Peyer's patch (tissue), 4 donors: ENCODE measurements at regions not wholly inside any gene's neighbourhood (a gene's known extent, or its start where the extent isn't known, plus 50 kb on each side); places are given as distances from the start of the nearest gene placed in this dataset.

Experiments used
- DNase-seq, 3 donors: peaks; one replicate each; pipeline ENCODE4 v3.0.0-alpha.2; 2017 to 2019
- H3K27ac ChIP-seq, 4 donors: fragments of 200-600 bp; sonication (generic); one replicate each; pipeline ENCODE4 v1.5.1; 2016 to 2019
- H3K27me3 ChIP-seq, 2 donors: fragments of 200-600 bp; sonication (generic); one replicate each; pipeline ENCODE4 v1.5.1; 2019
- H3K36me3 ChIP-seq, 3 donors: fragments of 200-600 bp; sonication (generic); one replicate each; pipeline ENCODE4 v1.5.1; 2016 to 2019
- H3K4me1 ChIP-seq, 4 donors: fragments of 200-600 bp; sonication (generic); one replicate each; pipeline ENCODE4 v1.5.1; 2016 to 2019
- H3K4me3 ChIP-seq, 4 donors: fragments of 200-600 bp; sonication (generic); 1 replicate in 3 of 4; 2 replicates in 1 of 4; pipeline ENCODE4 v1.5.1; 2016 to 2019; ENCODE audit warnings: mild to moderate bottlenecking in 1 of 4
- H3K9me3 ChIP-seq, 4 donors: fragments of 200-600 bp; sonication (generic); one replicate each; pipeline ENCODE4 v1.5.1; 2016 to 2019; ENCODE audit warnings: mild to moderate bottlenecking in 1 of 4
- POLR2A ChIP-seq, 2 donors: fragments of 450-650 bp; IDR thresholded peaks; one replicate each; pipeline ENCODE4 v1.5.1; 2017; ENCODE audit warnings: antibody characterized with exemption in 2 of 2, mild to moderate bottlenecking in 2 of 2, moderate library complexity in 2 of 2
- TF ChIP-seq, protein P1 (sequence below), 6 experiments: fragments of 450-650 bp in 4 of 6; fragments of 200-600 bp in 2 of 6; sonication (generic) in 1 of 6; IDR thresholded peaks; one replicate each; pipeline ENCODE4 v1.5.1; 2017 to 2019; ENCODE audit warnings: antibody characterized with exemption in 6 of 6, mild to moderate bottlenecking in 3 of 6, moderate library complexity in 1 of 6

DNA sequence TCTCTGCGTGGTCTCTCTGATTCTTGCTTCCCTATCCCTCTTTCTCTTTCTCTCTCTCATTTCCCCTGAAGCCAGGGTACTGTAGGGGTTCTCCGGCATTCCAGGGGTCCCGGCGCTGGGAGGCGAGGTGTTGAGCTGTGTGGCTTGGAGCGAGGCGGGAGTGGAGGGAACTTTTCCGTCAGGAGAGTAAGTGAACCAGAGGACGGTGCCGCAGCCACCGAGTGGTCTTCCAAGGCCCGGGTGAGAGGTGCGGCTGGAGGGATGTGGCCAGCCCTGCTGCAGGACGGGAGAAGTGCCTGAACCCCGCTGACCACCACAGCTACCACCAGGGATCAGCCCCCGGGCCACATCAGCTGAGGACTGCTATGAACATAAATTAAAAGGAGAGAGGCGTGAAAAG lies 68.2 kb upstream of the FAM181A start:
- Histone ChIP-seq H3K4me1 (no peaks in the 10 kb centered on the region), H3K27ac (no peak overlapping the region), H3K27me3 (no peaks in the 10 kb centered on the region), H3K9me3 (no peaks in the 10 kb centered on the region), H3K4me3 (no peak overlapping the region), H3K36me3 (no peaks in the 10 kb centered on the region)
- DNase-seq = no peak
- TF ChIP-seq, protein P1, sequence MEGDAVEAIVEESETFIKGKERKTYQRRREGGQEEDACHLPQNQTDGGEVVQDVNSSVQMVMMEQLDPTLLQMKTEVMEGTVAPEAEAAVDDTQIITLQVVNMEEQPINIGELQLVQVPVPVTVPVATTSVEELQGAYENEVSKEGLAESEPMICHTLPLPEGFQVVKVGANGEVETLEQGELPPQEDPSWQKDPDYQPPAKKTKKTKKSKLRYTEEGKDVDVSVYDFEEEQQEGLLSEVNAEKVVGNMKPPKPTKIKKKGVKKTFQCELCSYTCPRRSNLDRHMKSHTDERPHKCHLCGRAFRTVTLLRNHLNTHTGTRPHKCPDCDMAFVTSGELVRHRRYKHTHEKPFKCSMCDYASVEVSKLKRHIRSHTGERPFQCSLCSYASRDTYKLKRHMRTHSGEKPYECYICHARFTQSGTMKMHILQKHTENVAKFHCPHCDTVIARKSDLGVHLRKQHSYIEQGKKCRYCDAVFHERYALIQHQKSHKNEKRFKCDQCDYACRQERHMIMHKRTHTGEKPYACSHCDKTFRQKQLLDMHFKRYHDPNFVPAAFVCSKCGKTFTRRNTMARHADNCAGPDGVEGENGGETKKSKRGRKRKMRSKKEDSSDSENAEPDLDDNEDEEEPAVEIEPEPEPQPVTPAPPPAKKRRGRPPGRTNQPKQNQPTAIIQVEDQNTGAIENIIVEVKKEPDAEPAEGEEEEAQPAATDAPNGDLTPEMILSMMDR (IDR thresholded peaks at IDR 0.05) = no peak
- no peak for TF ChIP-seq POLR2A (IDR thresholded peaks at IDR 0.05)

DNA sequence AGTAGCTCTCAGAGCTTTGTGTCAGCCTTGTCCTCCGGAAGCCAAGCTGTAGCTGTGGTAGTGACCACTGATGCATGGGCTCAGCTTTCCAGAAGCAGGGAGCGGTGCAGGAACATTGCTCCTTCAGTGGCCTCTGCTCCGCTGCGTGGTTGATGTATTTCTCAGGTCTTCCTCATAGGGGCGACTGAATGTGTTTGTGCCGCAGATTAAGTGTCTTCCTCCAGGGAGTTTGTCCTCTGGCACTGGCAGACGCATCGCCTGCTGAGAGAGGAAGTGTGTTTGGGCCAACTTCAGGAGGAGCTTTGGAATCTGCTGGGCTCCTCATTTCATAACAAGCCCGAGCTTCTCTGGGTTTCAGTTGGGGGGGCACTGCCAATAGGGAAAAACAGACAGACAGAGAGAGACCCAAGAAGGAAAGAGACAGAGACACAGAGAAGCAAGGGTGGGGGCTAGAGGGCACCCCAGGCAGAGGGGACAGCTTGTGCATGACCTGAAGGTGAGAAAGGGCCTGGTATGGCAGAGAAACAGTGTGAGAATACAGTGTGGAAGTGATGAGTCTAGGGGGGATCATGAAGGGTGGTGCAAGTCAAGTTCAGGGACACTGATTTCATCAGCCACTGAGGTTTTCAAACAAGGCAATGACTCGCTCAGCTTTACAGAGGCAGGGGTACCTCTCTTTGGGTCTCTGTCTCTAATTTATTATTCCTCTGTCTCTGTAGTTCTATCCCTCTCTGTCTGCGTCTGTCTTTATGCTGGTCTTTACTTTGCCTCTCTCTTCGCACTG lies 69.4 kb upstream of the PRIMA1 start:
- Histone ChIP-seq H3K27me3 (no peaks in the 10 kb centered on the region), H3K4me3 (no peak overlapping the region), H3K36me3 (no peaks in the 10 kb centered on the region), H3K4me1 (no peaks in the 10 kb centered on the region), H3K9me3 (no peaks in the 10 kb centered on the region), H3K27ac (no peak overlapping the region)
- no peak for DNase-seq
- TF ChIP-seq POLR2A (IDR thresholded peaks at IDR 0.05) = no peak
- TF ChIP-seq, protein P1 (IDR thresholded peaks at IDR 0.05) = no peak

DNA sequence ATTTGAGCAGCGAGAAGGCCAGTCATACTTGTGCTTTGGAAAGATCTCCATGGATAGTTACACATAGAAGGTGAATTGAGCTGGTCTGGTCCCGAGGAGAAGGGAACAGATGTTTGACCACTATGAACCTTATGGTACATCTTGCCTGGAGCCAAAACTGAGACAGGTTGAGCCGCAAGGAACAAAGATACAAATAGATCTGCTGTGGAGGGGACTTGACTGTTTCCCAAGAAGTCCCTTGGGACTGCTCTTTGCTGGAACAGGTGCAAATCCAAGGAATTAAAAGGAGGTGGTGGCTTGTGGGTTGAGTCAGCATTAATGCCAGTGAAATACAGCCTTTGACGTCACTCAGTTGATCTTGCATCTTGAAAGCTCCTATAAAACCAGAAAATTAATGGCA lies 68.8 kb upstream of the PRIMA1 start:
- Histone ChIP-seq H3K9me3 (no peaks in the 10 kb centered on the region), H3K4me1 (no peaks in the 10 kb centered on the region), H3K36me3 (no peaks in the 10 kb centered on the region), H3K27ac (no peak overlapping the region), H3K27me3 (no peaks in the 10 kb centered on the region), H3K4me3 (no peak overlapping the region)
- DNase-seq = no peak
- TF ChIP-seq POLR2A (IDR thresholded peaks at IDR 0.05) = no peak
- TF ChIP-seq, protein P1 (IDR thresholded peaks at IDR 0.05) = no peak

DNA sequence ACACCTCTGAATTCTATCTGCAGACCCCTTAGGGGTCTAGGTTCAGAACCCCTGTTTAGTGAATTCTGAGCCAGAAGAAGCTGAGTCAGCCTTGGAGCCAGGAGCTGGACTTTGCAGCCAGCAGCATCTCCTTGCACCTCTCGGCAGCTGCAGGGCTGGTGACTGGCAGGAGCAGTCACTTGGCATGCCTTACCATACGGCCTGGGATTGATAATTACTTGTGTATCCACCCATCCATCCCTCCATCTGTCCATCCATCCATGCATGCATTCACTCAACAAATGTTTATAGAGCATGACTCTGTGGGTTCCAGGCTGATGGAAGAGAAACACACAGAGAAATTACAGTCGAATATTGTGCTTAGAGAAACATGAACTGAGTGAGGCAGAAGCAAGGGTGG lies 67.5 kb upstream of the PRIMA1 start:
- Histone ChIP-seq H3K9me3 (no peaks in the 10 kb centered on the region), H3K27me3 (no peaks in the 10 kb centered on the region), H3K27ac (no peak overlapping the region), H3K4me3 (no peak overlapping the region), H3K36me3 (no peaks in the 10 kb centered on the region), H3K4me1 (no peaks in the 10 kb centered on the region)
- no peak for DNase-seq
- TF ChIP-seq POLR2A (IDR thresholded peaks at IDR 0.05) = no peak

DNA sequence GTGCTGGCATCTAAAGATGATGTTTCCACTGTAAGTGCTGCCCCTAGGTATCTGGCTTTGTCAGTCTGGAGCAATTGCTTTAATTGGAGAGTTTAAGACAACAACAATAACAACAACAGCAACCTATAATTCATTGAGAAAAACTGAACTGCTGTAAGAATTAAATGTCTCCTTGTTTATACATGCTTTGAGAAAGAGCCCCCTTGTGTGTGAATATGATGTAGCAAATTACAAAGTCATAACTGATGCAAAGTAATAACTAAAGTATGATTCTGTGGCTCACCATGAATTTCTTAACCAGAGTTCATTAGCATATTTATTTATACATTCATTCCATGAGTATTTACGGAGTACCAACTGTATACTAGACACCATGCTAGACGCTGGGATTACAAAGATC lies 59.2 kb upstream of the PRIMA1 start:
- DNase-seq = no peak
- Histone ChIP-seq H3K4me3 (no peak overlapping the region), H3K9me3 (no peaks in the 10 kb centered on the region), H3K36me3 (no peaks in the 10 kb centered on the region), H3K4me1 (no peaks in the 10 kb centered on the region), H3K27ac (no peak overlapping the region), H3K27me3 (no peaks in the 10 kb centered on the region)
- TF ChIP-seq, protein P1 (IDR thresholded peaks at IDR 0.05) = no peak
- no peak for TF ChIP-seq POLR2A (IDR thresholded peaks at IDR 0.05)

DNA sequence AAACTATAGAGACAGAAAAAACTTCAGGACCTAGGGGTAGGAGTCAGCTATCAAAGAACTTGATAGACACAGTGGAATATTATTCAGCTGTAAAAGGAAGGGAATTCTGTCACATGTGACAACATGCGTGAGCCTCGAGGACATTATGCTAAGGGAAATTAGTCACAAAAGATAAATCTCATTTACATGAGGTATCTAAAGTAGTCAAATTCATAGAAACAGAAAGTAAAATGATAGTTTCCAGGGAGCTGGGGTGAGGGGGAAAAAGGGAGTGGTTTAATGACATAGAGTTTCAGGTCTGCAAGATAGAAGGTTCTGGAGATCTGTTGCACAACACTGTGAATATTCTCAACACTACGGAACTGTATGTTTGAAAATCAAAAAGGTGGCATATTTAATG lies 50.0 kb upstream of the PRIMA1 start:
- Histone ChIP-seq H3K9me3 (no peaks in the 10 kb centered on the region), H3K4me3 (no peak overlapping the region), H3K27ac (no peak overlapping the region), H3K27me3 (no peaks in the 10 kb centered on the region), H3K4me1 (no peaks in the 10 kb centered on the region), H3K36me3 (no peaks in the 10 kb centered on the region)
- no peak for DNase-seq
- TF ChIP-seq POLR2A (IDR thresholded peaks at IDR 0.05) = no peak
- TF ChIP-seq, protein P1 (IDR thresholded peaks at IDR 0.05) = no peak
